ENCODE measurements at regions not wholly inside any gene's neighbourhood (a gene's known extent, or its start where the extent isn't known, plus 50 kb on each side); places are given as distances from the start of the nearest gene placed in this dataset.

DNA sequence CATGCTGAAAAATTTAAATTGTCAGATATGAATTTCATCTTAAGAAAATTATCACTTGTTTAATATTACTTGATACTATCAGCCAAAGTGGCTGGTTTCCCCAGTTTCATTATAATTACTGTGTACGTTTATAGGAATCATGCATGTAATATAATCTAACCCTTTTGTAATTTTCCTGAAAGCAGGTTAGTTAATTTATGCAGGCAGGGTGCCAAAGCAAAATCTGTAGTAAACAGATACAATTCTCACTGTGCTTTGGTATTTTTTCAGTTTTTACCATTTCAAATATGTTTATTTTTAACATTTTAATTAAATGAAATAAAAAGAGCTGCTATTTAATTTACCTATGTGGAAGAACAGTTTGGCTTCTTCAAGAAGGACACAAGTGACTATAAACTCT, 1227.5 kb upstream of the MIR17HG start:
- TF ChIP-seq, protein P1, sequence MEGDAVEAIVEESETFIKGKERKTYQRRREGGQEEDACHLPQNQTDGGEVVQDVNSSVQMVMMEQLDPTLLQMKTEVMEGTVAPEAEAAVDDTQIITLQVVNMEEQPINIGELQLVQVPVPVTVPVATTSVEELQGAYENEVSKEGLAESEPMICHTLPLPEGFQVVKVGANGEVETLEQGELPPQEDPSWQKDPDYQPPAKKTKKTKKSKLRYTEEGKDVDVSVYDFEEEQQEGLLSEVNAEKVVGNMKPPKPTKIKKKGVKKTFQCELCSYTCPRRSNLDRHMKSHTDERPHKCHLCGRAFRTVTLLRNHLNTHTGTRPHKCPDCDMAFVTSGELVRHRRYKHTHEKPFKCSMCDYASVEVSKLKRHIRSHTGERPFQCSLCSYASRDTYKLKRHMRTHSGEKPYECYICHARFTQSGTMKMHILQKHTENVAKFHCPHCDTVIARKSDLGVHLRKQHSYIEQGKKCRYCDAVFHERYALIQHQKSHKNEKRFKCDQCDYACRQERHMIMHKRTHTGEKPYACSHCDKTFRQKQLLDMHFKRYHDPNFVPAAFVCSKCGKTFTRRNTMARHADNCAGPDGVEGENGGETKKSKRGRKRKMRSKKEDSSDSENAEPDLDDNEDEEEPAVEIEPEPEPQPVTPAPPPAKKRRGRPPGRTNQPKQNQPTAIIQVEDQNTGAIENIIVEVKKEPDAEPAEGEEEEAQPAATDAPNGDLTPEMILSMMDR (IDR thresholded peaks at IDR 0.05): no peak
- no peak for TF ChIP-seq POLR2A (IDR thresholded peaks at IDR 0.05)
